Endothelial cell of umbilical vein (primary cell): ENCODE measurements at regions not wholly inside any gene's neighbourhood (a gene's known extent, or its start where the extent isn't known, plus 50 kb on each side); places are given as distances from the start of the nearest gene placed in this dataset.

ENCODE experiments used
- BruUV-seq: library from RNA; stranded (reverse); fragments of 400-500 nt; replicated peaks from 2 replicates; lab custom pipeline; 2021; lab: Mats Ljungman, UMichigan
- CTCF ChIA-PET: fragments of 300-600, 350-600 bp; sonication (Branson Sonifier 250); formaldehyde crosslinking; loops from one replicate; lab custom pipeline; 2021; ENCODE audit warnings: antibody characterized with exemption, inconsistent platforms; lab: Charles Lee
- POLR2A ChIA-PET: fragments of 300-600, 350-600 bp; sonication (Branson Sonifier 250); formaldehyde crosslinking; loops from one replicate; lab custom pipeline; 2021; ENCODE audit warnings: antibody characterized with exemption, inconsistent platforms; lab: Charles Lee
- DNase-seq: peaks from one replicate; pipeline ENCODE4 v3.0.0-alpha.2; 2011; ENCODE audit warnings: low read depth, low spot score
- FAIRE-seq: peaks from 2 replicates; lab custom pipeline; 2011; peaks lifted over from hg19 to GRCh38; lab: Jason Lieb, UNC
- H2AFZ ChIP-seq: 2 replicates; pipeline ENCODE4 v1.6.0; 2012; ENCODE audit warnings: low read depth, low read length, control low read depth, inconsistent platforms
- H3K27ac ChIP-seq: 2 replicates; pipeline ENCODE4 v1.5.1; 2011; ENCODE audit warnings: low read depth, mild to moderate bottlenecking, control low read depth, low read length, moderate library complexity; ENCODE audit not compliant: insufficient read depth
- H3K27me3 ChIP-seq, 2 experiments: 2 replicates each; pipeline versions ENCODE4 v1.6.0 to v1.6.1; 2011; ENCODE audit warnings: low read length in 2 of 2, mixed read lengths in 1 of 2; ENCODE audit not compliant: control insufficient read depth in 2 of 2, insufficient read depth in 2 of 2
- H3K36me3 ChIP-seq, 2 experiments: 2 replicates in 1 of 2; 3 replicates in 1 of 2; pipeline ENCODE4 v1.5.1; 2011; ENCODE audit warnings: low read length in 2 of 2, mild to moderate bottlenecking in 1 of 2, moderate library complexity in 1 of 2; ENCODE audit not compliant: control insufficient read depth in 2 of 2, insufficient read depth in 2 of 2; ENCODE audit errors: extremely low read depth in 1 of 2
- H3K4me1 ChIP-seq: 3 replicates; pipeline ENCODE4 v1.5.1; 2011; ENCODE audit warnings: mild to moderate bottlenecking, low read length; ENCODE audit not compliant: control insufficient read depth, insufficient read depth; ENCODE audit errors: extremely low read depth
- H3K4me2 ChIP-seq: 2 replicates; pipeline ENCODE4 v1.6.1; 2011; ENCODE audit warnings: low read length, control low read depth, mixed read lengths; ENCODE audit not compliant: insufficient read depth
- H3K4me3 ChIP-seq, 3 experiments: fragments of 200-600 bp in 1 of 3; sonication (generic), shearing (Covaris generic) in 1 of 3; replicated peaks in 1 of 3; 2 replicates each; pipeline ENCODE4 v1.5.1; 2011 to 2016; ENCODE audit warnings: control low read depth in 3 of 3, low read length in 3 of 3, mild to moderate bottlenecking in 2 of 3, inconsistent platforms in 1 of 3, low read depth in 1 of 3, moderate library complexity in 1 of 3; ENCODE audit not compliant: insufficient read depth in 1 of 3
- H3K79me2 ChIP-seq: 2 replicates; pipeline ENCODE4 v1.6.0; 2012; ENCODE audit warnings: low read length, inconsistent platforms; ENCODE audit not compliant: control insufficient read depth, insufficient read depth
- H3K9ac ChIP-seq: replicated peaks from 2 replicates; pipeline ENCODE3; 2011; ENCODE audit warnings: low read length, control low read depth; ENCODE audit not compliant: insufficient read depth; ENCODE audit errors: extremely low read depth
- H3K9me1 ChIP-seq: replicated peaks from 3 replicates; pipeline ENCODE4 v1.6.0; 2011; ENCODE audit warnings: mild to moderate bottlenecking, low read length; ENCODE audit not compliant: control insufficient read depth, insufficient read depth; ENCODE audit errors: extremely low read depth
- H3K9me3 ChIP-seq: replicated peaks from 2 replicates; pipeline ENCODE4 v1.5.1; 2012; ENCODE audit warnings: low read length, inconsistent platforms; ENCODE audit not compliant: control insufficient read depth, insufficient read depth
- H4K20me1 ChIP-seq: replicated peaks from 2 replicates; pipeline ENCODE3; 2011; ENCODE audit warnings: mild to moderate bottlenecking, low read length; ENCODE audit not compliant: control insufficient read depth, insufficient read depth; ENCODE audit errors: extremely low read depth
- EZH2 ChIP-seq: IDR thresholded peaks from 2 replicates; pipeline ENCODE4 v1.6.1; 2012; ENCODE audit warnings: borderline replicate concordance, low read depth, mild to moderate bottlenecking, moderate library complexity, low read length, inconsistent platforms; ENCODE audit not compliant: severe bottlenecking
- FOS ChIP-seq: IDR thresholded peaks from 2 replicates; pipeline ENCODE4 v1.6.1; 2011; ENCODE audit warnings: mild to moderate bottlenecking, low read length, moderate library complexity, borderline replicate concordance; ENCODE audit not compliant: insufficient read depth
- GATA2 ChIP-seq: IDR thresholded peaks from 2 replicates; pipeline ENCODE4 v1.7.0; 2011; ENCODE audit warnings: low read depth, mild to moderate bottlenecking, moderate library complexity, mixed read lengths, low read length; ENCODE audit not compliant: insufficient read length, insufficient read depth
- JUN ChIP-seq: IDR thresholded peaks from 2 replicates; pipeline ENCODE4 v1.6.1; 2011; ENCODE audit warnings: borderline replicate concordance, low read depth; ENCODE audit not compliant: insufficient read length, insufficient read depth
- MYC ChIP-seq: IDR thresholded peaks from one replicate; pipeline ENCODE4 v1.6.1; 2011; ENCODE audit warnings: mild to moderate bottlenecking, low read depth, low read length
- POLR2A ChIP-seq: IDR thresholded peaks from 2 replicates; pipeline ENCODE4 v1.6.1; 2012; ENCODE audit warnings: low read depth, mild to moderate bottlenecking, control low read depth, low read length
- POLR2AphosphoS5 ChIP-seq: IDR thresholded peaks from 2 replicates; pipeline ENCODE4 v1.6.1; 2012; ENCODE audit warnings: low read depth, mild to moderate bottlenecking, control low read depth, low read length, moderate library complexity; ENCODE audit not compliant: insufficient read depth
- dilution Hi-C: fragments of 300-500 bp; cut with MboI; formaldehyde crosslinking; loops from one replicate; pipeline ENCODE4 v1.15.0; 2019; ENCODE audit warnings: low sequenced_read_pairs; ENCODE audit not compliant: extremely low pct_ligation_motif_present
- intact Hi-C: fragments of 100-400 bp; cut with micrococcal nuclease; formaldehyde crosslinking; loops from one replicate; pipeline ENCODE4 v1.10.0; 2022
- TF ChIP-seq, protein P1 (sequence below): IDR thresholded peaks from 2 replicates; pipeline ENCODE4 v1.6.1; 2011; ENCODE audit not compliant: insufficient read depth, insufficient read length
- TF ChIP-seq, protein P2 (sequence below), 2 donors: IDR thresholded peaks; 1 replicate in 1 of 2; 2 replicates in 1 of 2; pipeline ENCODE4 v1.5.1; 2011; ENCODE audit warnings: low read length in 2 of 2, mild to moderate bottlenecking in 2 of 2, moderate library complexity in 2 of 2, control low read depth in 1 of 2, inconsistent platforms in 1 of 2, low read depth in 1 of 2; ENCODE audit not compliant: insufficient read depth in 1 of 2; ENCODE audit errors: extremely low read depth in 1 of 2

DNA sequence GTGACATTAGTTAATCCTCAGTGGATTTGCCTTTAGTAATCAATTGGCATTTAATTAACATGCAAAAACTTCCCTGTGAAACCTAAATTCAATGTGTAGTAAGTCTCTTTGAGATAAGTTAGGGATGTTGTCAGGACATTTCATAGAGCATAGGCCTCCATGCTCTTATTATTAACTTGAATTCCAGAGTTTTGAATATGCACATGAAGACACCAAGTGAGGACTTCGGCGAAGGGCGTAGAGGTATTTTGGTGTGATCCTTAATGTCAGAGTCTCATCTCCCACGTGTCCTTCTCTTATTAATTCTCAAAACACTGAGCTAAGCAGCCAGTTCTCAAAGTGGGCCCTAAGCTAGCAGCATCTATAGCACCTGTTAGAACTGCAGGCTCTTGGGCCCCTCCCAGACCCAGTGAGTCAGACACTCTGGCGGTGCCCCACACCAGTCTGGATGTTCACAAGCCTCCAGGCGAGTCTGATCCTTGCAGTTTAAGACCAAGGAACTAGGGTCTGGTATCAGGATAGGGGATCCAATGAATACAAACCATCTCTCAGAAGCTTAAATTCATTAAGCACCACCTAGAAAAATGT lies 292.1 kb downstream of the QKI start:
- H3K4me2 ChIP-seq, result no peak overlapping the region
- no peak overlapping the region for H3K27ac ChIP-seq
- H3K9me3 ChIP-seq, result no peaks in the 10 kb centered on the region
- DNase-seq (no peak), FAIRE-seq (no peak)
- H3K9me1 ChIP-seq, result no peaks in the 10 kb centered on the region
- TF ChIP-seq MYC (no peak), POLR2A (no peak), EZH2 (no peak), JUN (no peak), POLR2AphosphoS5 (no peak), FOS (no peak), GATA2 (no peak)
- TF ChIP-seq, protein P1, sequence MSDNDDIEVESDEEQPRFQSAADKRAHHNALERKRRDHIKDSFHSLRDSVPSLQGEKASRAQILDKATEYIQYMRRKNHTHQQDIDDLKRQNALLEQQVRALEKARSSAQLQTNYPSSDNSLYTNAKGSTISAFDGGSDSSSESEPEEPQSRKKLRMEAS, result no peak
- TF ChIP-seq, protein P2, sequence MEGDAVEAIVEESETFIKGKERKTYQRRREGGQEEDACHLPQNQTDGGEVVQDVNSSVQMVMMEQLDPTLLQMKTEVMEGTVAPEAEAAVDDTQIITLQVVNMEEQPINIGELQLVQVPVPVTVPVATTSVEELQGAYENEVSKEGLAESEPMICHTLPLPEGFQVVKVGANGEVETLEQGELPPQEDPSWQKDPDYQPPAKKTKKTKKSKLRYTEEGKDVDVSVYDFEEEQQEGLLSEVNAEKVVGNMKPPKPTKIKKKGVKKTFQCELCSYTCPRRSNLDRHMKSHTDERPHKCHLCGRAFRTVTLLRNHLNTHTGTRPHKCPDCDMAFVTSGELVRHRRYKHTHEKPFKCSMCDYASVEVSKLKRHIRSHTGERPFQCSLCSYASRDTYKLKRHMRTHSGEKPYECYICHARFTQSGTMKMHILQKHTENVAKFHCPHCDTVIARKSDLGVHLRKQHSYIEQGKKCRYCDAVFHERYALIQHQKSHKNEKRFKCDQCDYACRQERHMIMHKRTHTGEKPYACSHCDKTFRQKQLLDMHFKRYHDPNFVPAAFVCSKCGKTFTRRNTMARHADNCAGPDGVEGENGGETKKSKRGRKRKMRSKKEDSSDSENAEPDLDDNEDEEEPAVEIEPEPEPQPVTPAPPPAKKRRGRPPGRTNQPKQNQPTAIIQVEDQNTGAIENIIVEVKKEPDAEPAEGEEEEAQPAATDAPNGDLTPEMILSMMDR (IDR thresholded peaks at IDR 0.05; ENCODE audit: extremely low read depth in 1 of 2, insufficient read depth in 1 of 2, low read depth in 1 of 2, low read length in 2 of 2), result no peak
- H3K9ac ChIP-seq, result no peak overlapping the region
- no TSS peak for BruUV-seq
- H3K36me3 ChIP-seq, result no peaks in the 10 kb centered on the region
- H3K79me2 ChIP-seq, result no peaks in the 10 kb centered on the region
- H3K4me3 ChIP-seq, result no peak overlapping the region
- no peaks in the 10 kb centered on the region for H4K20me1 ChIP-seq
- no peaks in the 10 kb centered on the region for H3K4me1 ChIP-seq
- intact Hi-C loops, result no loop called here
- no peak overlapping the region for H2AFZ ChIP-seq
- ChIA-PET CTCF (no interaction called here), POLR2A (no interaction called here)
- H3K27me3 ChIP-seq, result no peaks in the 10 kb centered on the region
- dilution Hi-C loops, result no loop called here
